HG02571 (cell line): ENCODE measurements at regions not wholly inside any gene's neighbourhood (a gene's known extent, or its start where the extent isn't known, plus 50 kb on each side); places are given as distances from the start of the nearest gene placed in this dataset.

Source experiments
- ATAC-seq: cut with Tn5 transposase; IDR thresholded peaks from one replicate; pipeline ENCODE4 v1.9.1; 2021; ENCODE audit warnings: mild to moderate bottlenecking, moderate library complexity; ENCODE audit not compliant: unreplicated experiment

DNA sequence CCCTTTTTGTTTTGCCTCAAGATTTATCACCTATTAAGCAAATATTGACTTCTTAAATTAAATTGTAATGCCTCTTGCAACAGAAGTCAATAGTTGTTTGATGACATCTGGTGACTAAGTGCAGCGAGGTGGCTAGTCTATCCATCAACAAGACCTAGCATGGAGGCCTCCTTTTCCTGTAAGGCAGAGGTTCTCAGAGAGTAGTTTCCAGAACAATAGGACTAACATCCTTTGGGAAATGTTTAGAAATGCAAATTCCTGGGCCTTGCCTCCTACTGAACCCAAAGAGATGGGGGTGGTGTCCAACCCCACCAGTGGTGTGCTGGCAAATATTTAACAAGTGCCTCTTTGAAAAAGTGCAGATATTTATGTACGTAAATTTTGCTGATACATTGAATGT is 143.7 kb downstream of the SCP2D1 start:
- no peak for ATAC-seq

DNA sequence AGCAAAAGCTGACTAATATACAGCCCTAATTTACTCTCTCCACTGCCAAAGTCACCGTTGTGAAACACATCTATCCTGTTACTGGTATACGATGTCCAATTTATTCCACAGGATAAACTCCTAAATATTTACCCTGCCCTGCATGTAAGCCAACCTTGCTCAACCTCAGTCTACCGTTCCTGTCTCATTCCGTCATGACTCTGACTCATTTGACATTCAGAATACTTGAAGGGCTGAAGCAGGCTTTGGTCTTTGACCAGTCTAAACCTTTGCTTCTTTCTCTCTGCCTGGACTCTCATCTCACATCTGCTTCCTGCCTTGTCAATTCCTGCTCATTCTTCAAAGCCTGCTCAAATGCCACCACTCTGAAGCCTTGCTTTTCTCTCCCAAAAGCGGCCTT is 157.5 kb downstream of the SCP2D1 start:
- ATAC-seq, result no peak

DNA sequence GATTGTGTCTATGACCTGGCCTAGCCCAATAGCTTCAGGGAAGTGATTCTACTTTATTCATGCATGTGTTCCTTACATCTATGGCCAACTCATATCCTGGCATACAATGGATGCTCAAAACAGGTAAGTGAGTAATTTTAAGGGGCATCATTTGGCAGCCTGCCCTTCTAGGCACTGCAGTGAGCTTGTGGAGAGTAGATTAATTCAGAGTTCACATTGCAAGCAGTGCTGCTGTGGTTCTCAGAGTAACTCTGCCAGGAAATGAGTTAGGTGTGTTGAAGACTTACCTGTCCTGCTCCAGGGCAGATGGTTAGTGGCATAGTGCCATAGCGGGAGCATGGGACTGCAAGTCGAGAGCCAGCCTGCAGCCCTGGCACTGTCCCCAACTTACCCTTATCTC is 158.0 kb downstream of the SCP2D1 start:
- no peak for ATAC-seq

DNA sequence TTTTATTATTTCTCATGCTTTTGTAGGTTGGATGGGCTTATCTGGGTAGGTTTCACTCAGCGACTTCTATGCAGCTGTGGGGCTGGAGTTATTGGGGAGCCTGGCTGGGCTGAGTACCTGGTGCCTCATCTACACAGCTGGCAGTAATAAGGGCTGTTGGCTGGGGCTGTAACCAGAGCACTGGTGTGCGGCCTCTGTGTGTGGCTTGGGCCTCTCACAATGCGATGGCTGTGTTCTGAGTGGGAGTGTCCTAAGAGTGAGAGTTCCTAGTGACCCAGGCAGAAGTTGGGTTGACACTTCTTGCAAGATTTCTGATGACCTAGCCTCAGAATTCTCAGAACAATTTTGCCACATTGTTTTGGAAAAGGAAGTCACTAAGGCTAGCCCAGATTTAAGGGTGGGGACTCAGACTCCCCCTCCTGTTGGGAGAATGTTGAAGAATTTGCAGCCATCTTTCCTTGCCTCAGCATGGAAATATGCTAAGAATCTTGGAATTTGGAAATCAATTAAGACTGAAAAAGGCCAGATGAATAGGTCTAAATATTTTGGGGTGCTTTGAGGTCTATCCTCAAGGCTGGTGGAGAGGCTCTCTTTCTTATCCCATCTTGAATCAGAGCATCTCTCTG is 158.8 kb downstream of the SCP2D1 start:
- no peak for ATAC-seq

DNA sequence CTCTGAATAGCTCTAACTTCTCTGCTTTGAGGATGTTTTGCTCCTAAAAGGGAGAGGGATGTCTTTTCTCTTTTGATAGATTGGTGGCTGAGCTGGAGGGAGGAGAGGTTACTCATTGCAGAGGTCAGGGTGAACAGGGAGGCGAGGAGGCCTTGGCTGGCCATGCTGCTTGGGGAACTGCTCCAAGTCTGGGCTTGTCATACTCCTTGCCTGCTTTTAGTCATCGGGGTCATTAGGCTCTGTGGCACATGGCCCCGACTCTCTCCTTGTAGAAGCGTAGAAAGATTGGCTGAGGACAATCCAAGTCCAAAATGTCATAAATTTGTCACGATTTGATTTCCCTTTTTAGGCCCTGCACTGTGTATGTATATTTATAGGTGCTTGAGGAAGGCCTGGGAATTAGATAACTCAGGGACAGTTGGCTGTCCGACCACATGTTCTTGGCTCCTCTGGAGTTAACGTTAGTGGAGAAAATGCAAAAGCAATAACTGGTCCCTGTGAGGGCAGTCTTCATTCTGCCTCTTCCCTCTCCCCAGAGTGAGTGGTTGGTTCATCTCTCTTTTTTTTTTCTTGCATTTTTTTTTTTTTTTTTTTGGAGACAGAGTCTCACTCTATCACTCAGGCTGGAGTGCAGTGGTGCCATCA is 160.1 kb downstream of the SCP2D1 start:
- ATAC-seq, result no peak

DNA sequence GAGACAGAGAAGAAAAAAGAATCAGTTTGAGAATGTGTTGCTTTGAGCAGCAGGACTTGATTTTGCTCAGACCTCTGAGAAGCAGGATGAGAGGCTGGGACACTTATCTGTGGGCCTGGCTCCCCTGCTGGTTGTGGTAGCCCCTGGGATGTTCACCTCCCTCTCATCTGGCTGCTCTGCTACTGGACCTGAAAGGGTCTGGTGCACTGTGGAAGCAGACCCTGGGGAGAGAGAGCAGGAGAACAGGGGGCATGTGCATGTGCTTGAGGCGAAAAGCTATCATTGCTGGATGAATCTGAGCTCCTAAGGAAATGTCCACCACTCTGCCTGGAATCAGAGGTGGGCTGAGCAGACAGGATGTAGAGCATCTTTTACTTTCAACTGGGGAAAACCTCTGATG is 161.1 kb downstream of the SCP2D1 start:
- no peak for ATAC-seq

DNA sequence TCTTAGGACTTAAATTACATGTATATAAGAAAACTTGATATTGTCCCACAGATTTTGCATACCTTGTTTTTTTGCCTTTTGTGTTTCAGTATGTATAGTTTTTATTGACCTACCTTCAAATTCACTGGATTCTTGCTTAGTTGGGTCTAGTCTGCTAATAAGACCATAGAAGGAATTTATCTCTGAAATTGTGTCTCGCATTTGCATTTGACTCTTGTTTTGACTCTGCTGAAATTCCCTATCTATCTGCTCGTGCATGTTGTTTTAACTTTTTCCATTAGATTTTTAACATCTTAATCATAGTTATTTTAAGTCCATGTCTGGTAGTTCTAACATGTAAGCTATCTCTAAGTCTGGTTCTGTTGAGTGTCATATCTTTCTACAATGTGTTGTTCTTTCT is 163.9 kb downstream of the SCP2D1 start:
- ATAC-seq, result no peak

DNA sequence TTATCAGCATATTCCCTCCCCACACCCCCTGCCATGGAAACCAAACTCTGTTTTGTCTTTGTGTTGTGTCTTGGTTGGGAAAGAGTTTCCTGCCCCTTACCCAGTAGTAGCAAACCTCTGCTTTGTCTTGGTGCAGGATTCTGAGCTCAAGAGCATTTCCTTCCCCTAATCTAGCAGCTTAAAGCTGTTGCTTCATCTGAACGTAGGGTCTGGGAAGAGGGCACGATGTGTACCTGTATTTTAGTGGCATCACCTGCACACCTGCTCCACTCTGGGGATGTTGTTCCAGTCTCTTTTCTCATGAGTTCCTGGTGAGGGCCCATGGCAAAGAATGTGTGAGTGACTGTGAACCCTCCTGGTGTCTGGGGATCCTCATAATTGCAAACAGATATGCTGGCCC is 164.7 kb downstream of the SCP2D1 start:
- no peak for ATAC-seq

DNA sequence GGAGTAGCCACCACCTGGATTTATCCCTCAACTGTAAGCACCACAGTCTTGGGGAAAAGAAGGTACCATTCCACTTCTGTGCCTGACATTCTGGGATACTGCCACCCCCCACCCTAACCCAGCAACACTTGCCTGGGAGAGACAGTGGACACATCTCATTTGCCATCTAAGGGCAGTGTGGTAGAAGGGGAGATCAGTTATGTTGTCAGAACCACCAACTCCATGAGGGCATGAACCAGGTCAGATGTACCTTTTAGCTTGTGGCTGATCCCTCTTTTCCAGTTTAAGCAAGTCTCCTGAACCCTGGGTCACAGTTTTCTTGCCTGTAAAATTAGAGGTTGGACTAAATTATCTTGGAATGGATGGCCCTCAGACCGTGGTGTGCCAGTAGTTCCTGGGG is 165.5 kb downstream of the SCP2D1 start:
- ATAC-seq, result no peak

DNA sequence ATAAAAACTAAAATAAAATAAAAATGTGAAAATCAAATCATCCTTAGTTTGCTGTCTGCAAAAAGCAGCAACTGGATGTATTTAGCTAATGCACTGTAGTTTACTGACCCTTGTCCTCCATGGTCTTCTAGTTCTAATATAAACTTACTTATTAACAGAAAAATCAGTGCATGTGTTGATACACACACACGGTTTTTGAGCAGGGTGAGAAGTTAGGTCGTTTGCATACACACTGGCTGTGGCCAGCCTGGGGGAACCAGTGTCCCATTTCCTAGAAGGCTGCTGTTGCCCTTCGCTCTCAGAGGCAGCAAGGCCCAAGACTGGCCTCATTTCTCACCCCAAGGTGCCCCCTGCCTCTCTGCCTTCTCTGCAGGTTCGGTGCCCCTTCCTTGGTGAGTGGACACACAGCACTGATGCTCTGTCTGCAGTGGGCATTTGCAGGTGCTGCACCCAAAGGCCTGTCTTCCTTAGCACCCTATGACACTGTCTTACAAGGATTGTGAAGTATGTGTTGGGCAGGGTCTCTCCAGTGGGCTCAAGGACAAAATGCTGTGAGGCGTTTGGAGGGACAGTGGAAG is 168.5 kb downstream of the SCP2D1 start:
- ATAC-seq, result no peak

DNA sequence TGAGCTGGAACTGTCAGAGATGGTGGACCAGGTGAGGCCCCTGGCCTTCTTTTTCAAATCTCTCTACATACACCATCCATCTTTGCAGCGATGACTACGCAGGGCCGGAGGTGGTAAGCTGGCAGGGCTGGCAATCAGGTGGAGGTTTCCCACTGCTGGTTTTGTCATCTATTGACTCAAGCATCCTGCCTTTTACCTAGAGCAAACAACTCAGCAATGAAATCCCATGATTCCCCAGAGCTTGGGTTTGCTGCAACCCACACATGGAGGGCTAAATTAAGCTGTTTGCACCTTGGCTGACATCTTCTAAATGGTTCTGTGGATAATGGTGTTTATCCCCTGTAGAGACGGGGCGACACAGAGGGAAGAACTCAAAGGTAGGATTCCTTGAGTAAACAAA is 170.2 kb downstream of the SCP2D1 start:
- no peak for ATAC-seq

DNA sequence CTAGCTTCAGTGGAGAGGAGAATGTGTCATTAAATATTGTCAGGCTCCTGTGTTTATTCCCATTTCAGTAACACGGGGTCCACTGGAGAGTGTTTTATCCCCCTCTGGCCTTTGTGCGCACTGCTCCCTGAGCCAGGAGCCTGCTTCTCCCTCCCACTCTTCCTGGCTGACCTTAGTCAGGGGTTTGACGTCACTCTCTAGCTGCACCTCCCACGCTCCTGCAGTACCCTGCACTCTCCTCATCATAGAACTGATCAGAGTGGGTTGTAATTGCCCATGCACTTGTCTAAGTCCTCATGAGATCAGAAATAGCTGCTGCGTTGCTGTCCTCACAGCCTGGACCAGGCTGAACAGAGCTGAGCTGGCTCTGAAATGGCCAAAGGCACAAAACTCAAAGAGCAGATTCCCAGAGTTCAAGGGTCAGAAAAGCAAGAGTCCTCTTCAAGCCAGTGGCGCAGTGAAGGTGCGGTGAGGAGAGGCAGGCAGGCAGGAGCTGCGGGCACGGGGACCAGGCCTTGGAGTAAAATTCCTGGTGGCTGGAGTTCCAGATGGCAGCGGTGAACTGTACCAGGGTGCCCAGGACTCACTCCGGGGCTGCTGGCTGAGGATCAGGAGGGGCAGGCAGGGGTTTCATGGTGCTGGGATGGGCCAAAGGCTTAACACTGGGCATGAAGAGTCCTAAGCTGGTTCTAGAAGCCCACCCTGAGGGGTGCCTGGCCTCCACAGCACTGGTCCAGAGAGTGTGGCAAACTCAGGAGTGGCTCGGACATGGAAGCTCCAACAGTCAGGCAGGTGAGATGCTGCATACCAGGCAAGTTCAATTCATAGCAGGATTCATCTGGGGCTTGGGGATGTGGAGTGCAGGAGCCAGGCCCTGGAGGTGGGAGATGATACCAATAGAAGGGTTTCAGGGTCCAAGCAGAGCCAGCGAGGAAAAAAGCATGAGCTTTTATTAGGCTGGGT is 170.9 kb downstream of the SCP2D1 start:
- ATAC-seq, result no peak

DNA sequence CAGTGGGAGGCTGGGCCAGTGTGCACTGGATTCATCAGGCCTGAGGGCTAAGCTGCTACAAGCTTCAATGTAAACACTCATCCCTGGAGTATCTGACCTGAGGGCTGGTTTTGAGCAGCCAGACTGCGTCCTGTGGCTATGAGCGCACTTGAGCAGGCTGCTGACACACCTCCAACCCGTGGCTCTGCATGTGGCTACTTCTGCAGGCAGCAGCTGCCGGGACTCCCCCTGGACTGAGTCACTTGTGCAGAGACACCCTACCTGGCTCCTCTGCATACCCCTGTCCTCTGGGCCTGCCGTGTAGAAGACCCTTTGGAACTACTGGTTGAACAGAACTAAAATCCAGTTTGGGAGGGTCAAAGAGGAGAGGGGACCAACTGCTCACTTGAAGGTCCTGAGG is 172.0 kb downstream of the SCP2D1 start:
- no peak for ATAC-seq

DNA sequence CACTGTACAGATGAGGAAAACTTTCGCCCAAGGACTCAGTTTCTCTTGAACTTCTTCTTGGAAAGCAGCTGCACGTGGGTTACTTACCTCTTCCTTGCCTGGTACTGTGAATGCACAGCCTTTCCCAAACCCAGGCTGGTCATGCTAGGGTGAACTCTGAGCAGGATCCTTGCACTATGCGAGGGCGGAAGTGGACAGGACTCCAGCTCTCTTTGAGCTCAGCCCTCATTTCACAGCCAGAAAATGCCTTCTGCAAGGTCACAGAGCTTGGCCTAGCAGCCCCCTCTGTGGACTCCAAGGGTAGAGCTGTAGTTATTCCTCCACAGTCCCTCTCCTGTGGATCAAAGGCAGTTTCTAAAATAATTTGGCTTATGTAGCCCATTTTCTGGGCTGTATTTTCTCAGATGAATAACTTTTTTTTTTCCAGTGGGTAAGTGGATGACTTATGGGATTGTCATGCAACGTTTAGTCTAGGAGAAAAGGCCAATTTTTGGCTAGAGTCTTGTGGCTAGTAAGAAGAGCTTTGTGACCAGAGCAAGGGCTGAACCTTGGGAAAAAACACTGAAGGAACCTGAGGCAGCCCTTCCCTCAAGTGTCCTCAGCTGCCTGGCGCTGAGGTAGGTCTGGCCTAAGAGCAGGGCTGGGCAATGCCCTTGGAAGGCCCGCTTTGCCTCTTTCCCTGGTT is 172.7 kb downstream of the SCP2D1 start:
- ATAC-seq, result no peak

DNA sequence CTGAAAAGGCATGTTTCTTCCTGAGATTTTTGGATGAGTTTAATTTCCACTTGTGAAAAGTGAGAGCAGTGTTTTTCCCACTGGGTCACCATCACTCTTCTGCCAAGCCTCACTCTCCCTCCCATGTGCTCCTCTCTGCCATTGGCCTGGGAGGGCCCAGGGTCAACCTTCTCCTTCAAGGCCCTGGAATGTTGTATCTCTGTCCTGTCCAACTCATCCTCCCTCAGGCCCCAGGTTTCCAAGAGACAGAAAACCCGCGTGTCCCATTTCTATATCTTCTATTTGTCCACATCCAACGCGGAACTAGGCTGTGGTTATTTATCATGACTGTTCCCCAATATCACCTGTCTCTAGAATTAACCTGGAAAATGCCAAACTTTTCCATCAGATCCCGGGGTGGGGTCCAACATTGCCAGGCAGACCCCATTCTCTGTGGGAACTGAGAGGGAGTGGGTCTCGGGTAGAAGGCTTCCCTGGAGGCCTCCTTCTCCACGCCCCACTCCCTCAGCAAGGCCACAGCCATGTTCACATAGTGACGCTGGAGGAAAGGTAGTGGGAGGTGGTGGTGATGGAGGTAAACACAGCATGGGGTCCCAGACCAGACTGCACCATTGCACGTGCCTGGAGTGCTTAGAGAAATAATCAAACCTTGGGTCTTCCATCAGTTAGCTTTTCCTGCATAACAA is 173.5 kb downstream of the SCP2D1 start:
- ATAC-seq, result no peak

DNA sequence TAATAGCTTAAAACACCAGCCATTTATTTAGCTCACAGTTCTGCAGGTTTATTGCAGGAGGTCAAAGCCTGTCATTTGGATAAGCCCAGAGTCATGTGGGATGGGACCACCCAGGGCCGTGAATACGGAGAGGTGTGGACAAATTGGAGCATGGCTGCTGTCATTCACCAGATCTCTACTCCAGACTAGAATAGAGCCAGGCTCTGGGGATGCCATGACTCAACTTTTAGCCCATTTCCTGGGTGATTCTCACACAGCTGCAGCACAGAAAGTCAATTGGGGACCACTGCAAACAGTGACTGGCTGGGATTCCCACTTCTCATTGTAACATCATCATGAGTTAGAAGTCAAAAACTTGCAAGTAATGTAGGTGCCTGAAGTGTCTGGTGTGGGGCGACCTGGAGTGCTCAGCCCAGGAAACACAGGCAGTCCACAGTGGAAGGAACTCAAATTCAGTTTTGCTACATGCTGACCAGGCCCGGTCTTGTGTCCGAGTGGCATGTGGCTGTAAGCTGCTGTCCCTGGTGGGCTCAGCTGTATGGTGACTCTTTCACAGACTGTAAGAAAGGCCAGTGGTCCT is 174.3 kb downstream of the SCP2D1 start:
- no peak for ATAC-seq

DNA sequence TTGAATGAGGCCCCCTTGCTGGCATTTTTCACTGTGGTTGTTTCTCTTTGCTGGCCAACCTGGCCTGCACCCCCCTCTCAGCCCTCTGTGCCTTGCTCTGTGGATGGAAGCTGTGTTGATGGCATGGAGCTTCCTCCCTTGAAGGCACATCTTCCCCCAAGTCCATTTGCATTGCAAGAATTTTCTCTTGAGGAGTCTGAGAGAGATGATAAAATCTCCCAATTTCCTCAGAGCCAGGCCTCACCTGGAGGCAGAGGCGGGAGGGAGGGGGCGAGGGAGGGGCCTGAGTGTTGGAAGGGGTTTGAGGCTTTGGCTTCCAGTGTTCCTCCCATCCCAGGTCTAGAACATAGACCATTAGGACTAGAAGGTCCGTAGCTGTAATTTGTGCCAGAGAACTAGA is 175.1 kb downstream of the SCP2D1 start:
- no peak for ATAC-seq

DNA sequence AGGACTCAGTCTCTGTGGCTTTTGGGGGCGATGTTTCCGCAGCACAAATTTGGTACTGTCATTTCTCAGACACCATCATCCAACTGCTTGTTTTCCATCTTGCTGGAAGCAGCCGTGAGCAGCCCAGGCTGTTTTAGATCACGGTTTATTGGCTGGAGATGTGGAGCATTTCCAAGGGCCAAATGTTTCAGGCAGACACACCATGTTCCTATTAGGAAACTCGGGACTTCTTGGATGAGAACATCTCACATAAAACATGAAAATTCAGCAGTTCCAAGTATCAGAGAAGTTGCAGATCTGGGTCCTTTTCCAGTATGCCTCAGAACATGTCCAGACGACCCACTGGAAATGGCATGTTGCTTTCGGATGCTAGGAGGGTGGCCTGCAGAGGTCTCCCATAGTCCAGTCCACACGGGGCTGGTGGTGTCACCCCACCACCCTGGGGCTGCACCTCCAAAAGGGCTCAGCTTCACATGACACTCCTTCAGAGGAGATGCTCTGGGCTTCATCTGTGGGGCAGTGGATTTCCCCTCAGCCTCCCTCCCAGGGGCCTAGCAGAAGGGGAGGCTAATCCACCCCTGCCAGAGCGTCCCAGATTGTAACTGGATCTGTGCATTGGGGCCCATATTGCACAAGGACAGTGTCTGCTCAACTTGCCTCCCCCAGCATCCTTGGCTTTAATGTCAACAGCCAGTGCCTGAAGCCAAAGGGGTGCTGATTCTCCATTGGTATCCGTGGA is 176.3 kb downstream of the SCP2D1 start:
- no peak for ATAC-seq

DNA sequence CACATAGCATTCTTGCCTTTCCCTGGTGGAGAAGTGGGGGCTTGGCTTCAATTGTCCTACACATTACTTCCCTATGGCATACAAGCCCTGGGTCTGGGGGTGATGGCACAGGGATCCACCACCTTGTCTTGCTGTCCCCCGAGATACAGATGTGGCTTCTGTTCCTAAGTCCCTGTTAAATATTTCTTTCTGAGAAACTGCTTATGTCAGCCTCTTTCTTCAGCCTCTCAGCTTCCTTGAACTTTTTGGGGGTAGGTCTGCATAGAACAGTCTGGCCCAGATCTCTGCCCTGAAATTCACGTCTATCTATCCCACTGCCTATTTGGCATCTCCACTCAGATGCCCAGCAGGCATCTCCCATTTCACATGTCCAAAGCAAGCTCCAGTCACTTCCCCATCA is 177.4 kb downstream of the SCP2D1 start:
- ATAC-seq, result no peak
